ENCODE measurements at regions not wholly inside any gene's neighbourhood (a gene's known extent, or its start where the extent isn't known, plus 50 kb on each side); places are given as distances from the start of the nearest gene placed in this dataset.

- no peak for DNase-seq (ENCODE audit: low spot score)
Observed at GRCh38 chr2:15701341-15701907, 109.8 kb downstream of the DDX1 start.

GRCh38 chr2:15701991-15702390 is 110.3 kb downstream of the DDX1 start:
- no peak for DNase-seq (ENCODE audit: low spot score)

- DNase-seq (ENCODE audit: low spot score) = no peak
Observed at GRCh38 chr2:15702452-15702851, 110.8 kb downstream of the DDX1 start.

DNA sequence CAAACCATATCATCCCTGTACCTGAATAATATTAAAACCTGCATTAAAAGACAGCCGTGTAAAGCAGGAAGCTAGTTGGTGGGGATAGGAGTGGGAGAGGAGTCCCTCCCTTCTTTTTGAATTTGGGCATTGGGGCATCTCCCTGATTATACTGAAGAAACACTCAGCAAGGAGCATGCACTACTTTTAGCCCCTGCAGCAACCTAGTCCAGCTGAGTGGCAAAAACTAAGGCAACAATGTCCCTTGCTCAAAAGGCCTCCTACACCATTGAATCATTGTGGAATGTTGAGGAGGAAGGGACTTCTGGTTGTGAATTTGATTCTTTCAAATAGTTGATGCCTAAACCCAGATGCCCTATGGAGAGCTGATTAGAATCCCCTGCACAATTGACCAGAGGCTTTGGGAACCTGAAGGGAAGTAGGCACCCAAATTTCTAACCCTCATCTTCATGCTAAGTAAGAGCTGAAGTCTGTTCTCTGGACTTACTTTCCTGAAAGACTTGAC is 111.7 kb downstream of the DDX1 start:
- DNase-seq (ENCODE audit: low spot score) = no peak

DNA sequence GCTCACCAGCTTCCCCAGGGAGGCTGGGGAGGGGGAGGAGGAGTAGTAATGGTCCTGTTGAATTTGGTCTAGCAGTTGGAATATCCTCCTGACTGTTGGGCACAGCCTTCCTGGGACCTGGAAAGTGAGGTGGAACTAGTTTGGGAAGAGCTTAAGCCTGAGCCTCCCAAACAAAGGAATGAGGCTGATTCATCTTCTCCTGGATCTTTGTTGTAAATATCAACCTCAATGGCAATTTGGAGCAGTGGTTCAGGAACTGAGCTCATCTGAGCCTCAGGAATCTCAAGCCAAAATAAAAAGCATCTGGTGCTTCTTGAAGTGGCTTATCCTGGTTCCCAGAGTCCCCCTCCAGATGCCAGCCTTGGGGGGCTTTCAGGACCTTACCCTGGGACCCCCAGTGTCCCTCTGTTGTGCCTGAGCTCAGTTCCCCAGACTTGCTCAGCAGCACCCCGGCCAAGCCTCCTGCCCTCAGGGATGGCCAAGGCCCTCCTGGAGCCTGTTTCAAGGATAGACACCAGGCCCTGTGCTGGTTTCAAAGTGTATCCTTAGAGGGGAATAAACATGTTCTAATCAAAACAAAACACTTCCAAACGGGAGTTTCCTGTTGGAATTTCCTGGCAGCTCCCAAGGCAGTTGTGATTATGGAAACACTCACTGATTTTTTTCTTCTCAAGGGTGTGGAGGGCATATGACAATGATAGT is 112.6 kb downstream of the DDX1 start:
- DNase-seq (ENCODE audit: low spot score) = no peak

GRCh38 chr2:15704788-15705115 is 113.1 kb downstream of the DDX1 start:
- no peak for DNase-seq (ENCODE audit: low spot score)

DNA sequence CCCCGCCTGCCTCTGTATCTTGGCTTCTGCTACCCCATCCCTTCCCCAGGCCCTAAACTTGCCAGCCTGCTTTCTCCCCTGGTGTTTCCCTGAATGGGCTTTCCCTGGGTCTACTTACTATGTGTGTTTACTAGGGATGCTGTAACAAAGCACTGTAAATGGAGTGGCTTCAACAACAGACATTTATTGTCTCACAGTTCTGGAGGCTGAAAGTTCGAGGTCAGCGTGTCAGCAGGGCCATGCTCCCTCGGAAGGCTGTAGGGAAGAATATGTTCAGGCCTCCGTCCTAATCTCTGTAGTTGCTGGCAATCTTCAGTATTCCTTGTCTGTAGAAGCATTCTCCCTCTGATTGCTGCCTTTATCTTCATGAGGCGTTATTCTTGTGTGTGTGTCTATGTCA is 113.6 kb downstream of the DDX1 start:
- DNase-seq (ENCODE audit: low spot score) = no peak

DNA sequence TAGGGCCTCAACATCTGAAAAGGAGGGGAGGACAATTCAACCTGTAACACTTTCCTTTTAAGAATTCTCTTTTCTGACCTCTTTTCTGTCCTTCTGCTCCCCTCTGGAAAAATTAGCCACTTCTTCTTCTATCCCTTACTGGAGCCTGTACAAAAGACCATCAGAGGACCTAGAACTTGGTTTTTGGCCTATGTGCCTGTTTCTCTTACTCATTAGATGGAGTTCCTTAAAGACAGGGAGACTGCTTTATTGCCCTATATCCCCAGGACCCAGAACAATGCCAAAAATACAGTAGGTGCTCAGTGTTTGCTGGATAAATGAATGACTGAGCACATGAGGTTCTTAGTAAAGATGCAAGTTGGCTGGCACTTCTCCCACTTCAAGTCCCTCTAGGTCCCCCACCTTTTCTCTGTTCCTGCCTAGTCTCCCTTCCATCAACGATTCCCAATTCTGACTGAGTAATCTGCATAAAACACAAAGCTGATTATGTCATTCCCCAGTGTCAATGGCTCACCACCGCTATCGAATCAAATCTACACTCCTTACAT is 114.2 kb downstream of the DDX1 start:
- DNase-seq (ENCODE audit: low spot score) = no peak

GRCh38 chr2:15706424-15706823 is 114.8 kb downstream of the DDX1 start:
- DNase-seq (ENCODE audit: low spot score) = no peak

- no peak for DNase-seq (ENCODE audit: low spot score)
Observed at GRCh38 chr2:15706986-15707632, 115.4 kb downstream of the DDX1 start.

GRCh38 chr2:15708161-15708560 is 116.5 kb downstream of the DDX1 start:
- no peak for DNase-seq (ENCODE audit: low spot score)

DNA sequence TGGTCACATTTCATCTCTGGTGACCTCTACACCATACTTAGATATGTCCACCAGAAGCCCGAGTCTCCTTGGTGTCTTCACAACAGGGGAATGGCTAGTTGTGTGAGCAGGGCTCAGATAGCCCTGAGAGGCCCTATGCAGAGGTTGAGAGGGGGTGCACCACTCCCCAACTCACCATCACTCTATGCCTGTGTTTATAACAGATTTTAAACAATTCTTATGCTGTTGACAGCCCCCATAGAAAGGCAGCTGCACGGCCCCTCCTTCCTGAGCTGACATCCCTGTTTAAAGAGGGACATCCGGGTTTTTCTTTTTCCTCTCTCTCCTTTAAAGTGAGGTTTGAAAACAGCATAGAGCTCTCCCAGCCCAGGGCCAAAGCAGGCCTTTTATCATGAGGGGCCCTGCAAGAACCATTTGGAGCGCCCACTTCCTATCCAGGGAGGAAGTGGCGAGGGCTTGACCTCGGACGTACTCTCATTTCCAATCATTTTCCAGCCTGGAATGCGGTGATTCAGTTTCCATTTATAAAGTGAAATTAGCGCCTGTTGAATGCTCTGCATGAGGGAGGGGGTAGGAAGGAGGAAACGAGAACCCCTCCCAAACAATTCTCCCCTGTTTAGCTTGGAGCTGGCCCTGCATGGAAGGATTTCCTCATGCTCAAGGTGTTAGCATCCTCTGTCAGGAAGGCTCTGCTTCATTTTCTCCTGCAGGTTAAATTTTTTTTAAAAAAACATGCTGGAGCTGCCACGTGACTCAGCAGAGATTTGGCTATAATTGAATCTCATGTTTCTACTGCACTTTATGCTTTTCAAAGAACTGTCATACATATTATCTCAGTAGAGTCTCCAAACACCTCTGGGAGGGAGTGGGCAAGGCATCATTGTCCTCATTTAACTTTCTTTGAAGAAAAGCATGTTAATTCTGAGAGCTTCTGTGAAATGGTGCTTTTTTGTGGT is 117.5 kb downstream of the DDX1 start:
- DNase-seq (ENCODE audit: low spot score) = no peak

DNA sequence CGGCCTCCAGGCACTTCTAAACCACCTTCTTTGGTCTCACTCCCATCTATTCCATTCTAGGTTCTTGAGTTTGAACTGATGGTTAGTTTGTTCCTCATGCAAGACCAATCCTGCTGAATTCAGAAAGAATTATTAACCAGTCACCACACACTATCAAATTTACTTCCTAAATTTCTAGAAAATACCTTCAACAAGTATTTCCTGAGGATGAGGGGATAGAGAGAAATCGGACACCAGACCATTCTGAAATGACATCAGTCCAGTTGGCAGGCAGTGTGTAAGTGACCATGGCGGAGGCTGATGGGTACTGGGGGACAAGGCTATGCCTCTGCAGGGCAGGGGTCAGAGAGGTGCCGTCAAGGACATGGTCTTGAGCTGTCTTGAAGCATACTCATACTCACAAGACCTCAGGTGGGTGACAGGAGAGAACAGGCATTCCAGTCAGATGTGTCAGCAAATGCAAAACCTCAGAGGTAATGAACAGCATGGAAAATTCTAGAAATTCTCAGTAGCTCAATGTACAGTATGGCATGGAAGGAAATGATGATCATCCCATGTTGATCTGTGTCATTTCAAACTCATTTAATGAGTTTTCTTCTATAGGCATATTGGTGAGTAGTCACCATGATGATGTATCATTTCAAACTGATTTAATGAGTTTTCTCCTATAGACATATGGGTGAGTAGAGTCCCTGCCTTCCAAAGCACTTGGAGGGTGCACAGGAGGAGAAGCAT is 119.6 kb downstream of the DDX1 start:
- DNase-seq (ENCODE audit: low spot score) = no peak

GRCh38 chr2:15712551-15713342 is 121.1 kb downstream of the DDX1 start:
- no peak for DNase-seq (ENCODE audit: low spot score)

- no peak for DNase-seq (ENCODE audit: low spot score)
Observed at GRCh38 chr2:15713475-15713874, 121.8 kb downstream of the DDX1 start.

GRCh38 chr2:15714002-15714401 is 122.3 kb downstream of the DDX1 start:
- no peak for DNase-seq (ENCODE audit: low spot score)

DNA sequence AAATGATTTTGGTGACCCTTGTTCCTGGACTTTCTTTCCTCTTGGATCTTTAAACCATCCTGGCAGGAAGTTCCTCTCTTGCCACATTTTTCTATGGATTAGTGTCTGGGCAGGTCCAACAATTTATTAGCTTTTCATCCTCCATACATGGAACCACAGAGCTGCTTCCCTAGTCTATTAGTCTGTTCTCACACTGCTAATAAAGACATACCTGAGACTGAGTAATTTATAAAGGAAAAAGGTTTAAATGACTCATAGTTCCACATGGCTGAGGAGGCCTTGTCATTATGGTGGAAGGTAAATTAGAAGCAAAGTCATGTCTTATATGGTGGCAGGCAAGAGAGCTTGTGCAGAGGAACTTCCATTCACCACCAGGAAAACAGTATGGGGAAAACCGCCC is 122.9 kb downstream of the DDX1 start:
- DNase-seq (ENCODE audit: low spot score) = no peak

DNA sequence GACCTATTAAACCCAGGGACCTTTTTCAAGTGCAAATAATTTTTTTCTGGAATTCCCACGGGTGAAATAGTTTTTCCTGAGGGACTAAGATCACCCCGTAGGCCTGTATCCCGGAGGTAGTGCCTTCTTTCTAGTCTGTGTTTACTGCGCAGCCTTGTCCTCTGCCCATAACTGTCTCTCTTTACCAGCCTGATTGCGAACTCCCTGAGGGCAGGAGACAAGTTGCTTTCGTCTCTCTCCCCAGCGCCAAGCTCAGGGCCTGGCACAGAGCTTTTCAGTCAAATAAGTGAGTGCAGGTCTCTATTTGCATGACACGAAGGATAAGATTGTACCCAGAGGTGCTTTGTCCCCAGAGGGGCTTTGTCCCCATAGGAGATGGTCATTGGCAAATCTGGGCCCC is 123.9 kb downstream of the DDX1 start:
- no peak for DNase-seq (ENCODE audit: low spot score)

DNA sequence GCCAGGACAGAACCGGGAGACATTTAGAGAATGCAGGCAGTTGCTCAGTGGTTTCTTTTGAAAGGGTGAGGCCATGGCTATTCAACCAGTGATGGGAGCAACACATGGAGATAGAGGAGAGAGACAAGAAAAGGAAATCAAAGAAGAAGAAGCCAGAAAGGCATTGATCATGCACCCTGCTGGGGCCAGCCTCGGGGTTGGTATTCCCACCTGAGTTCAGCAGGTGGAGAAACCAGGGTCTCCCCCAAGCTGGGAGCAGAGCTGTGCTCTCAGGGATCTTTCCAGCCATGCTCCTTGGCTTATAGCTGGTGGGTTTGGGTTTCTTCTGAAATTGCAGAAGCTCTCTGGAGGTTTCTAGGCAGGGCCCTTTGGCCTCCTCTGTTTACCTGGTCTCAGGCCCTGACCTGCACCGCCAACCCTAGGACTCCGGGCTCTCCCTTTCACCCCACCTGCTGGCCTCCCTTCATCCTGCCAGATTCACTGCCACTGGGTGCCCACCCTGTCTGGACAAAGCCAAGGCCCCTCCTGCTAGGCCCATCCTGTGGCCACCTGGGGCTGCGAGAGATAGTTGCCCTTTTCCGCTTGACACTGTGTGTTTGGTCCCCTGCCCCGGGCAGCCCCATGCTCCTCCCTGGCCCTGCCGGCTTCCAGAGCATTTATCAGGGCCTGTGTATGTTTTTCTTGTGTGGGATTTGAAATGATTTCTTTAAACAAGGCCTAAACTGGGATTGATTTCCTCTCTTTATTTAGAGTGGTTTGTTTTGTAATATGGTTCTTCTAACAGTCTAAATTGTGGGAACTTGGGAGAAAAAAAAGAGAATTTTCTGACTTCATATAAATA is 126.7 kb downstream of the DDX1 start:
- DNase-seq (ENCODE audit: low spot score) = no peak

DNA sequence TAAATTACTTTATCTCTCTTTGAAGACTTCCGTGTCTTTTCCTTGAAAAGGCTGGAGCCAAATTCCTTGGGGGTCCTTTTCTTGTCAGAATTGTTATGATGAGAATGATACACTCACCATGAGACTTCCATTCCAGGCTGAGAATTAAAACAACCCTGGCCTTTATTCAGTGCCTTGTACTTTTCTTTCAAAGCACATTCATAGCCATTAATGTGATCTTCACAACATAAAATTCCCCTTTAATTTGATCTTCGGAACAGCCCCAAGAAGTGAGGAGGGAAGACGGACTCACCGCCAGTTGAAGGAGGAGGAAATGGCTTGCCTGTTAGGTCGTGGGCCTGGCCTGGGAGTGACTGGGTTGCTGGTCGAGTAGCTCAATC is 127.3 kb downstream of the DDX1 start:
- no peak for DNase-seq (ENCODE audit: low spot score)
